SK-N-SH treated with all-trans-retinoic acid at 6 μM for 48 hours (cell line): ENCODE measurements at regions not wholly inside any gene's neighbourhood (a gene's known extent, or its start where the extent isn't known, plus 50 kb on each side); places are given as distances from the start of the nearest gene placed in this dataset.
"Not testable (repeated sequence)": the region's sequence is repeated elsewhere in the genome, so short reads cannot be mapped to it uniquely, and the experiment has no call there.

ENCODE experiments used
- ATAC-seq: fragments of 200-7000 bp; cut with Tn5 transposase; 3 replicates; pipeline ENCODE4 v1.9.1; 2020; ENCODE audit warnings: mild to moderate bottlenecking, moderate library complexity
- ARNTL ChIP-seq: fragments of 450-650 bp; formaldehyde crosslinking; IDR thresholded peaks from 2 replicates; pipeline ENCODE4 v1.5.0; 2020; ENCODE audit warnings: low read depth, mild to moderate bottlenecking, moderate library complexity, borderline replicate concordance
- CREB5 ChIP-seq: fragments of 250-450 bp; sonication (Bioruptor Pico); IDR thresholded peaks from 2 replicates; pipeline ENCODE4 v1.5.1; 2020; ENCODE audit warnings: low read depth, mild to moderate bottlenecking, moderate library complexity
- CSDC2 ChIP-seq: fragments of 250-450 bp; sonication (Bioruptor Pico); IDR thresholded peaks from 2 replicates; pipeline ENCODE4 v1.5.0; 2020; ENCODE audit warnings: mild to moderate bottlenecking, moderate library complexity
- ESRRG ChIP-seq: fragments of 250-450 bp; sonication (Bioruptor Pico); IDR thresholded peaks from 2 replicates; pipeline ENCODE4 v1.6.1; 2021; ENCODE audit warnings: mild to moderate bottlenecking
- GLIS3 ChIP-seq: fragments of 250-450 bp; sonication (Bioruptor Pico); IDR thresholded peaks from 2 replicates; pipeline ENCODE4 v1.5.0; 2020; ENCODE audit warnings: mild to moderate bottlenecking, moderate library complexity
- ISL1 ChIP-seq: fragments of 250-450 bp; sonication (Bioruptor Pico); IDR thresholded peaks from 2 replicates; pipeline ENCODE4 v2.1.2; 2022; ENCODE audit warnings: mild to moderate bottlenecking, moderate library complexity
- OSR1 ChIP-seq: fragments of 250-450 bp; sonication (Bioruptor Pico); IDR thresholded peaks from 2 replicates; pipeline ENCODE4 v1.8.0; 2022; ENCODE audit warnings: moderate library complexity, mild to moderate bottlenecking, inconsistent platforms
- PATZ1 ChIP-seq: fragments of 250-450 bp; sonication (Bioruptor Pico); IDR thresholded peaks from 2 replicates; pipeline ENCODE4 v1.8.0; 2020; ENCODE audit warnings: mild to moderate bottlenecking, moderate library complexity, borderline replicate concordance
- POU6F1 ChIP-seq: fragments of 250-450 bp; sonication (Bioruptor Pico); IDR thresholded peaks from 2 replicates; pipeline ENCODE4 v1.8.0; 2021; ENCODE audit warnings: low read depth, mild to moderate bottlenecking, moderate library complexity, borderline replicate concordance
- PPARA ChIP-seq: fragments of 250-450 bp; sonication (Bioruptor Pico); IDR thresholded peaks from 2 replicates; pipeline ENCODE4 v1.5.0; 2020; ENCODE audit warnings: mild to moderate bottlenecking, borderline replicate concordance
- RARB ChIP-seq: fragments of 250-450 bp; sonication (Bioruptor Pico); IDR thresholded peaks from 2 replicates; pipeline ENCODE4 v1.8.0; 2021; ENCODE audit warnings: mild to moderate bottlenecking, moderate library complexity
- SNAI2 ChIP-seq: fragments of 250-450 bp; sonication (Bioruptor Pico); IDR thresholded peaks from 2 replicates; pipeline ENCODE4 v1.5.0; 2020; ENCODE audit warnings: mild to moderate bottlenecking, moderate library complexity
- TSHZ2 ChIP-seq: fragments of 250-450 bp; sonication (Bioruptor Pico); IDR thresholded peaks from 2 replicates; pipeline ENCODE4 v1.5.0; 2020; ENCODE audit warnings: mild to moderate bottlenecking, moderate library complexity
- ZC3H10 ChIP-seq: fragments of 250-450 bp; sonication (Bioruptor Pico); IDR thresholded peaks from 2 replicates; pipeline ENCODE4 v1.5.1; 2021; ENCODE audit warnings: mild to moderate bottlenecking, moderate library complexity
- ZFP3 ChIP-seq: fragments of 250-450 bp; sonication (Bioruptor Pico); IDR thresholded peaks from 2 replicates; pipeline ENCODE4 v1.5.0; 2020; ENCODE audit warnings: mild to moderate bottlenecking, moderate library complexity
- ZFP30 ChIP-seq: fragments of 450-650 bp; formaldehyde crosslinking; IDR thresholded peaks from 2 replicates; pipeline ENCODE4 v1.5.0; 2022; ENCODE audit warnings: mild to moderate bottlenecking, moderate library complexity
- ZNF565 ChIP-seq: fragments of 450-650 bp; formaldehyde crosslinking; conservative IDR thresholded peaks from 2 replicates; pipeline ENCODE4 v1.5.0; 2020; ENCODE audit warnings: low read depth, mild to moderate bottlenecking, moderate library complexity
- ZNF8 ChIP-seq: fragments of 450-650 bp; formaldehyde crosslinking; IDR thresholded peaks from 2 replicates; pipeline ENCODE4 v1.5.0; 2020; ENCODE audit warnings: mild to moderate bottlenecking, moderate library complexity

GRCh38 chr19:41515015-41515652, 60.8 kb upstream of the CEACAM21 start:
- TF ChIP-seq GLIS3 (CRISPR knock-in tag) (no peak), ISL1 (CRISPR knock-in tag) (no peak), OSR1 (CRISPR knock-in tag) (no peak), PATZ1 (no peak), PPARA (no peak), ARNTL (CRISPR knock-in tag) (no peak), RARB (CRISPR knock-in tag) (no peak), ESRRG (CRISPR knock-in tag) (no peak), ZFP30 (no peak), ZFP3 (CRISPR knock-in tag) (no peak), CREB5 (CRISPR knock-in tag) (no peak), ZNF565 (CRISPR knock-in tag) (no peak), SNAI2 (no peak), POU6F1 (CRISPR knock-in tag) (no peak), CSDC2 (CRISPR knock-in tag) (no peak), TSHZ2 (no peak), ZNF8 (CRISPR knock-in tag) (no peak)
- ATAC-seq, result no peak

- ATAC-seq, result not testable (repeated sequence)
These were observed 59.4 kb upstream of the CEACAM21 start for GRCh38 chr19:41516292-41517171.

GRCh38 chr19:41518141-41518540, 57.8 kb upstream of the CEACAM21 start:
- ATAC-seq, result no peak

More at GRCh38 chr19:41518141-41518540, 57.8 kb upstream of the CEACAM21 start:
- TF ChIP-seq ARNTL (CRISPR knock-in tag), result no peak
- no peak for TF ChIP-seq ZFP3 (CRISPR knock-in tag)
- no peak for TF ChIP-seq ZNF565 (CRISPR knock-in tag)
- no peak for TF ChIP-seq TSHZ2
- TF ChIP-seq POU6F1 (CRISPR knock-in tag), result no peak
- TF ChIP-seq RARB (CRISPR knock-in tag), result no peak
- no peak for TF ChIP-seq ZC3H10 (CRISPR knock-in tag)
